HG03103 (cell line): ENCODE measurements at regions not wholly inside any gene's neighbourhood (a gene's known extent, or its start where the extent isn't known, plus 50 kb on each side); places are given as distances from the start of the nearest gene placed in this dataset.

ENCODE experiments used
- ATAC-seq: cut with Tn5 transposase; IDR thresholded peaks from one replicate; pipeline ENCODE4 v1.9.1; 2021; ENCODE audit warnings: low read depth; ENCODE audit not compliant: unreplicated experiment

DNA sequence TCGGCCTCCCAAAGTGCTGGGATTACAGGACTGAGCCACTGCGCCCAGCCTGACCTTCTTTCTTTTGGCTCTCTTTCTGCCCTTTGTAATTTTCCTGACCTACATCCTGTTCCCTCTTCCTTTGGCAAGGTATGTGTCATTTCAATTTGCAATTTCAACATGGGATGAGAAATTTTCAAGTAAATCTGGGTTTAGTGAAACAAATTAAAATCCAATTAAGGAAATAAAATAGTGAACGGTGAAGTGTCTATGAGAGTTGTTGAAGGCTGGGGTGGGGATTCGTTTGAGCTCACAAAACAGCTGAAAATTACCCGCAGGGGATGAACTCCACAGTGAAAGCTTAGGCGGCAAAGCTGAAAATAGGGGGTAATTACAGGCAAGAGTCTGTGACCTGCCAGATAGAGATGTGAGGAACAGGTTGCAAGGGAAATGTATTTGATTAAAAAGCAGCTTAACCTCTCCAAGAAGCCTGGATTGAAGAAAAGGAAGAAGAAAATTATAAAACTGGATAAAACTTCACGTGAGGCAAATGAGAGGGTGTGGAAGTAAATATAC is 277.7 kb downstream of the UTP18 start:
- no peak for ATAC-seq

DNA sequence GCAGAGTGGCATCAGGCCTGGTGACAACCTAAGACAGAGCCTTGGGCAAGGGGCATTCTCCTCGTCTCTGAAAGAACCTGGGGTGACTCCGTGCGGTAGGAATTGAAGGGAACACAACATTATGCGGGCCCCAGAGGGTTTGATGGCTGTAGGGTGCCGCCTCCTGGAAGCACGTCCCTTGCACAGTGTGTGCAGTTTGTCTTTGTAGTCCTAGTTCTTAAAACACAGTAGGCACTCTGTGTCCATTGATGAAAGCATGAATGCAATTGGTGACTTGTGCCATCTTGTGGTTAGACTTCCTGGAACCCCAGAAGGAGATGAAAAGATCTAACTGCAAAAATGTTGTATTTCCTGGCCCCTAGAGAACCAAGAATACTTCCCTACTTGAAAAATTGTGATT is 279.8 kb downstream of the UTP18 start:
- no peak for ATAC-seq

DNA sequence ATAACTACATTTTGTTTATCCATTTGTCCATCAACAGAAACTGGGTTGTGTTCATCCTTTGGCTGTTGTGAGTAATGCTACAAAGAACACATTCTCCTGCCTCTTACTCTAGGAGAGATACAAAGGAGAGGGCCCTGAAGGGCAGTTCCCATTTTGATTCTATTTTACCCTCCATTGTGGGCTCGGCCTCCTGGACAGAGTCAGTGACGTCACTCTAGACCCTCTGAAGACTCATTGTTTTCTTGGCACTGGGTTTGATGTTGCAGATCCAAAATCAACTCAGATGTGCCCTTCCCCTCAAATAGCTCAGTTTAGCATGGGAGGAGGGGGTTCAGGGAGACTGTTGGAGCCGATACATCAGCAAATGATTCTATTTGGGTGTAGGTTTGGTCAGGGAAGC is 280.9 kb downstream of the UTP18 start:
- no peak for ATAC-seq

DNA sequence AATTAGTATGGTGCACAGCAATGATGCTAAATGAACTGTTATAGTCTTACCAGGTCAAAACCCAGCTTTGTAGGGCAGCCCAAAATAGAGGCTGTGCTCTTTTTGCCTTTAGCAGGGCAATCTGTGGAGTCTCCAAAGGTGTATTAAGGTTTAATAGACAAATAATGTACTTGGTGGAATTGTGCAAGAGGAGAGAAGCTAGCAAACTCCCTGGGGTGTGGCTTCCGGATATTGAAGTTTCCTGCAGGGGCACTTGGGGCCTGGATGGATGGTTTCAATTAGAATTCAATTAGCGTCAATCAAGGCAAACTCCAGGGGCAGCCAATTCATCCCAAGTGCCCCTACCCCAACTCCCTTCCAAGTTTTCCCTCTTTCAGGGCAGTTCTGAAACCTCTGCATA is 285.8 kb downstream of the UTP18 start:
- no peak for ATAC-seq

DNA sequence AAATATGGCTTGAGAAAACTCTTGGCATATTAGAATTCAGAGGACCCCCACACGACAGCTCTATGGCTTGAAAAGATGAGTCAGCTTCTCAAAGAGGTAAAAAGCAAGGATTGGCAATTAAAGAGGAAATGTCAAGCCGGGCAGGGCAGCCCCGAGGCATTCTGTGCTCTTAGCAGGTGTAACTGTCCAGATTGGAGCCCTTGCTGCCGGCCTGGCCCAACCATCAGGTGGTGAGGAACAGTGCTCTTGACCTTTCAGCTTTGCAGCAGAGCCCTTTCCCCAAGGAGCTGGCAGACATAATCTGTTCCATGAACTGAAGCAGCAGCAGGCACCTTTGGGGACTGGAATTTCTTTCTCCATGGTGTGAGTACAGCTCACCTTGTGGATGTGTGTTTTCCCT is 287.8 kb downstream of the UTP18 start:
- no peak for ATAC-seq

DNA sequence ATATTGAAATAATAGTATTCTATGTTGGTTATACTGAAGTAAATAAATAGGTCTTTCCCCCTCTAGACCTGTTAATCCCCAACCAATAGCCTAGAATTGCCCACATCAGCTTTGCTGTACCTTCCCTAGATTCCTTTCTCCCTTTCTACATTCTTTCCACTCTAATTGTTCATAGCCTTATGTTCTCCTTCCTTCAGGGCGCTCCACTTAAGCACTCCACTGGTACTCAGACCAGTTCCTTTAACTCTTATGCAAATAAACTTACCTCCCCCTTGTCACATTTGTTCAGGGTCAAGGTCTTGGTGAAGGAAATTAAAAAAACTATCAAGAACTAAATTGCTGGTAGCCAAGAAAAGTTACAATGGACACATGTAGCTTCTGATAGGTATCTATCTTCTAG is 294.8 kb downstream of the UTP18 start:
- no peak for ATAC-seq

DNA sequence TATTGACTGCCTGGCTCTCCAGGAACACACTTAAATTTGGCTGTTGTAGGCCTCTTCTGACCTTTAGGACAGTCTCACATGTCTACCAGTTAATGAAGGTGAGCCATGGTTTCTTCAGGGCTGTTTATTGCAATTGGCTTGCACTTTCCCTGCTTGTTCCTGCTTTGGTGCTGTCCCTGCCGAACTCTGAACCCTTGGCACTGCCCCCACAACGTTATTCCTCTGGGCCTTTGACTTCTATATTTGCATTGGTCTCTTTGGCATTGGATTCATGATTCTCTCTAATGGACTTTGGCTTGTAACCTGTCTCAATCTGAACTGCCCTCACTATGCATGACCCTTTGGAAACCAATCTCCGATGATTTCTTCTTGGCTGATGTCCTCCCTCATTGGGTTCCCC is 299.4 kb downstream of the UTP18 start:
- no peak for ATAC-seq

DNA sequence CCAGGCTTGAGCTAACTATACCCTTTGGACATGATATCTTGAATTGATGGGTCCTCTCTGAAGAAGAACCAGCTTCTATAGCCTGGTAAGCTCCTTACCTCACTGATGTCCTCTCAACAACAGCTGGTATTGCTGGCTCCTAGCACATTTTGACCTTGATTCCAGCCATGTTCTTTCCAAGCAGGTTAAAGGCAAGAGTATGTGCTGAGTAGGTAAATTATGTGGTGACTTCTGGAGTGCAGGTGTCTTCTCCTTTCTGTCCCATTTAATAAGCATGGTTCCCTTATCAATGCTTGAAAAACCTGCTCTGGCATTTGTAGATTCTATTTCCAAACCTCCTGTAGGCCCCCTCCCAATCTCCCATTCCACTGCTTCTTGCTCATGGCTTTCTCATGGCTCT is 300.1 kb downstream of the UTP18 start:
- ATAC-seq = no peak

DNA sequence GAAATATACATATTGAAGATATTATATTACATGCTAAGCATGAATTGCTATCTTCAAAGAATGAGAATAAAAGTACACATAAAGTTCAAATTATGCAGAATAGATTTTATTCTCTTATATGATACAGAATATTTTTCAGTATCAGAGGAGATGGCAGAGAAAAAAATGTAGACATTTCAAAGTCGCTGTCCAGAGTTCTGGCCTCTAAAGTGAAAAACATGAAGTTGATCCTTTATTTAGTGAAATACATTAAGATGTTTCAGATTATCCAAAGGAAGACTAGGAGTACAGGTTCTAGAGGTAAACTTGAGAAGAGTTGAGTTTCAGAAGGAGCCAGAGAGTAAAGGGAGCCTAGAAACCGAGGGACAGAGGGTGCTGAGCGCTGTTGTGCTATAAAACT is 303.6 kb downstream of the UTP18 start:
- ATAC-seq = no peak

DNA sequence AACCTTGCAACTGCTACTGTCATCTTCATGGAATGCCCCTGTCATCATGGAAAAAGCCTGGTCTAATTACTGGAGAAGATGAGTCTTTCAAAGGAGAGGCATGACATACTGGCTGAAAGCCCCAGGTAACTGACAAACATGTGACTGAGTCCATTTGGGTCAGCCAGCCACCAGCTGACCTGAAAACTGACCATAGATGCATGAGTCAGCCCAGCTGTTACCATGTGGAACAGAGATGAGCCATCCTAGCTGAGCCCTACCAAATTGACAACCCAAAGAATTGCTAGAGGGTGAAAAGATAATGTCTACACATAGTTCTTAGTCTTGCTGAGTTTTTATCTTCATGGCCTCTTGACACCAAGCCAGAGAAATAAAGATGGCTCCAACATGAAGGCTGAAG is 311.8 kb downstream of the UTP18 start:
- no peak for ATAC-seq
